Loucy (cell line): ENCODE measurements at regions not wholly inside any gene's neighbourhood (a gene's known extent, or its start where the extent isn't known, plus 50 kb on each side); places are given as distances from the start of the nearest gene placed in this dataset.

ENCODE experiments used
- H2AFZ ChIP-seq: fragments of 200-600 bp; sonication (generic); 2 replicates; pipeline ENCODE4 v1.6.0; 2016; ENCODE audit warnings: antibody characterized with exemption, mild to moderate bottlenecking, low read length, moderate library complexity
- H3F3A ChIP-seq: fragments of 200-600 bp; 2 replicates; pipeline ENCODE4 v1.6.0; 2016; ENCODE audit warnings: antibody characterized with exemption, low read depth, mild to moderate bottlenecking
- H3K27me3 ChIP-seq: fragments of 200-600 bp; sonication (generic); 2 replicates; pipeline ENCODE4 v1.6.1; 2014; ENCODE audit warnings: low read length, mild to moderate bottlenecking; ENCODE audit not compliant: insufficient read depth, poor library complexity, severe bottlenecking
- H3K36me3 ChIP-seq: fragments of 200-600 bp; sonication (generic); 2 replicates; pipeline ENCODE4 v1.6.1; 2016; ENCODE audit warnings: low read length; ENCODE audit not compliant: insufficient read depth
- H3K4me1 ChIP-seq: fragments of 200-600 bp; sonication (generic); 2 replicates; pipeline ENCODE4 v1.5.1; 2014; ENCODE audit warnings: low read length, mild to moderate bottlenecking; ENCODE audit not compliant: insufficient read depth, poor library complexity, severe bottlenecking
- H3K4me2 ChIP-seq: fragments of 200-600 bp; sonication (generic); 2 replicates; pipeline ENCODE4 v1.6.0; 2014; ENCODE audit warnings: antibody characterized with exemption, low read length, low read depth, mild to moderate bottlenecking; ENCODE audit not compliant: poor library complexity, severe bottlenecking
- H3K4me3 ChIP-seq: fragments of 200-600 bp; sonication (generic); 2 replicates; pipeline ENCODE4 v1.5.1; 2014; ENCODE audit warnings: low read length, mild to moderate bottlenecking, mixed read lengths; ENCODE audit not compliant: poor library complexity, severe bottlenecking
- H3K79me2 ChIP-seq: fragments of 200-600 bp; sonication (generic); 2 replicates; pipeline ENCODE4 v1.6.1; 2014; ENCODE audit warnings: low read length; ENCODE audit not compliant: insufficient read depth
- H3K9ac ChIP-seq: fragments of 200-600 bp; sonication (generic); 2 replicates; pipeline ENCODE4 v1.6.0; 2014; ENCODE audit warnings: mild to moderate bottlenecking, low read depth, low read length, moderate library complexity; ENCODE audit not compliant: poor library complexity, severe bottlenecking
- H3K9me2 ChIP-seq: fragments of 200-600 bp; sonication (generic); replicated peaks from 2 replicates; pipeline ENCODE4 v1.6.1; 2016; ENCODE audit warnings: low read depth, low read length, mixed read lengths
- H3K9me3 ChIP-seq: fragments of 200-600 bp; sonication (generic); 2 replicates; pipeline ENCODE4 v1.6.1; 2014; ENCODE audit warnings: mild to moderate bottlenecking, antibody characterized with exemption, low read length, low read depth; ENCODE audit not compliant: insufficient read depth
- H4K20me1 ChIP-seq: fragments of 200-600 bp; sonication (generic); 2 replicates; pipeline ENCODE4 v1.6.0; 2014; ENCODE audit warnings: antibody characterized with exemption, low read length, mild to moderate bottlenecking; ENCODE audit not compliant: insufficient read depth, poor library complexity, severe bottlenecking
- EZH2phosphoT487 ChIP-seq: fragments of 200-600 bp; IDR thresholded peaks from 2 replicates; pipeline ENCODE4 v1.6.1; 2018; ENCODE audit warnings: antibody characterized with exemption, mild to moderate bottlenecking, moderate library complexity, borderline replicate concordance
- TF ChIP-seq, protein P1 (sequence below): fragments of 200-600 bp; sonication (generic); conservative IDR thresholded peaks from 2 replicates; pipeline ENCODE4 v1.5.1; 2014; ENCODE audit warnings: mild to moderate bottlenecking, antibody characterized with exemption, low read length

- H3K4me3 ChIP-seq, result no peak overlapping the region
- H3K36me3 ChIP-seq, result no peaks in the 10 kb centered on the region
- H2AFZ ChIP-seq, result 0 out of 2 replicates have a peak overlapping the region, but pooled peaks have one; percentile 56
- no peaks in the 10 kb centered on the region for H3K79me2 ChIP-seq
- no peaks in the 10 kb centered on the region for H3K9me2 ChIP-seq
- TF ChIP-seq EZH2phosphoT487, result no peak
- TF ChIP-seq, protein P1, sequence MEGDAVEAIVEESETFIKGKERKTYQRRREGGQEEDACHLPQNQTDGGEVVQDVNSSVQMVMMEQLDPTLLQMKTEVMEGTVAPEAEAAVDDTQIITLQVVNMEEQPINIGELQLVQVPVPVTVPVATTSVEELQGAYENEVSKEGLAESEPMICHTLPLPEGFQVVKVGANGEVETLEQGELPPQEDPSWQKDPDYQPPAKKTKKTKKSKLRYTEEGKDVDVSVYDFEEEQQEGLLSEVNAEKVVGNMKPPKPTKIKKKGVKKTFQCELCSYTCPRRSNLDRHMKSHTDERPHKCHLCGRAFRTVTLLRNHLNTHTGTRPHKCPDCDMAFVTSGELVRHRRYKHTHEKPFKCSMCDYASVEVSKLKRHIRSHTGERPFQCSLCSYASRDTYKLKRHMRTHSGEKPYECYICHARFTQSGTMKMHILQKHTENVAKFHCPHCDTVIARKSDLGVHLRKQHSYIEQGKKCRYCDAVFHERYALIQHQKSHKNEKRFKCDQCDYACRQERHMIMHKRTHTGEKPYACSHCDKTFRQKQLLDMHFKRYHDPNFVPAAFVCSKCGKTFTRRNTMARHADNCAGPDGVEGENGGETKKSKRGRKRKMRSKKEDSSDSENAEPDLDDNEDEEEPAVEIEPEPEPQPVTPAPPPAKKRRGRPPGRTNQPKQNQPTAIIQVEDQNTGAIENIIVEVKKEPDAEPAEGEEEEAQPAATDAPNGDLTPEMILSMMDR, result no peak
- no peaks in the 10 kb centered on the region for H3K9me3 ChIP-seq
- peaks cover 55% of the 10 kb centered on the region for H3K4me1 ChIP-seq
- no peaks in the 10 kb centered on the region for H3F3A ChIP-seq
- no peaks in the 10 kb centered on the region for H4K20me1 ChIP-seq
- H3K4me2 ChIP-seq, result peak overlapping the region; percentile 68
- no peaks in the 10 kb centered on the region for H3K27me3 ChIP-seq
- H3K9ac ChIP-seq, result peak overlapping the region; percentile 65
These were observed 82.2 kb upstream of the THBS1 start for GRCh38 chr15:39498629-39499028.

DNA sequence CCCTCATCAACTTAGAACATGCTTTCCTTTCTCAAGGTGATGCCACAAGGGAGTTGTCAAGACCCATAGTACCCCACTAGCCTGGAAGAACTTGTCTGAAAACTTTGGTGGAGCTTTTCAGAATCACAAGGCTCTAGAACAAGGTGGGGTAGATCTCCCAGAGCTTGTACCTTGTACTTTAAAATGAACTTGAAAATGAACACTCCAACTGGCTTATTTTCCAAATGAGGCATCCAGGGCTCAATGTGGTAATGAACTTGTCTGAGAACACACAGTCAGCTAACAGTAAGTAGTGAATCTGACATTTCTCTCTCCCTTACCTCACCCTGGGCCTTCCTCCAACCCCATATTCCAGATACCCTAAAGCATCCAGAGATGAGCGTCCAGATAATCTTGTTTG lies 81.8 kb upstream of the THBS1 start:
- H3K9ac ChIP-seq, result peak overlapping the region; percentile 65
- H3K9me3 ChIP-seq, result no peaks in the 10 kb centered on the region
- TF ChIP-seq EZH2phosphoT487, result no peak
- TF ChIP-seq, protein P1, result no peak
- H3K79me2 ChIP-seq, result no peaks in the 10 kb centered on the region
- no peak overlapping the region for H3K4me3 ChIP-seq
- peaks cover 51% of the 10 kb centered on the region for H3K4me1 ChIP-seq
- H3K27me3 ChIP-seq, result no peaks in the 10 kb centered on the region
- H3K4me2 ChIP-seq, result no peak overlapping the region
- H3K9me2 ChIP-seq, result no peaks in the 10 kb centered on the region
- no peaks in the 10 kb centered on the region for H3F3A ChIP-seq
- H3K36me3 ChIP-seq, result no peaks in the 10 kb centered on the region
- H2AFZ ChIP-seq, result no peak overlapping the region
- H4K20me1 ChIP-seq, result no peaks in the 10 kb centered on the region

GRCh38 chr15:39499681-39500080 lies 81.2 kb upstream of the THBS1 start:
- H2AFZ ChIP-seq, result no peak overlapping the region
- no peaks in the 10 kb centered on the region for H3K9me2 ChIP-seq
- TF ChIP-seq, protein P1, result no peak
- no peak for TF ChIP-seq EZH2phosphoT487
- H3K4me1 ChIP-seq, result peaks cover 45% of the 10 kb centered on the region
- H3F3A ChIP-seq, result no peaks in the 10 kb centered on the region
- H3K36me3 ChIP-seq, result no peaks in the 10 kb centered on the region
- no peak overlapping the region for H3K4me2 ChIP-seq
- no peaks in the 10 kb centered on the region for H3K27me3 ChIP-seq
- no peak overlapping the region for H3K4me3 ChIP-seq
- H3K9ac ChIP-seq, result no peak overlapping the region
- H3K79me2 ChIP-seq, result no peaks in the 10 kb centered on the region
- H3K9me3 ChIP-seq, result no peaks in the 10 kb centered on the region
- no peaks in the 10 kb centered on the region for H4K20me1 ChIP-seq
